GM12874 (cell line): ENCODE measurements at regions not wholly inside any gene's neighbourhood (a gene's known extent, or its start where the extent isn't known, plus 50 kb on each side); places are given as distances from the start of the nearest gene placed in this dataset.

Experiments
- TF ChIP-seq, protein P1 (sequence below): IDR thresholded peaks from 2 replicates; pipeline ENCODE4 v1.5.1; 2011; ENCODE audit warnings: low read depth, mild to moderate bottlenecking, control low read depth, low read length, moderate library complexity; ENCODE audit not compliant: insufficient read depth

DNA sequence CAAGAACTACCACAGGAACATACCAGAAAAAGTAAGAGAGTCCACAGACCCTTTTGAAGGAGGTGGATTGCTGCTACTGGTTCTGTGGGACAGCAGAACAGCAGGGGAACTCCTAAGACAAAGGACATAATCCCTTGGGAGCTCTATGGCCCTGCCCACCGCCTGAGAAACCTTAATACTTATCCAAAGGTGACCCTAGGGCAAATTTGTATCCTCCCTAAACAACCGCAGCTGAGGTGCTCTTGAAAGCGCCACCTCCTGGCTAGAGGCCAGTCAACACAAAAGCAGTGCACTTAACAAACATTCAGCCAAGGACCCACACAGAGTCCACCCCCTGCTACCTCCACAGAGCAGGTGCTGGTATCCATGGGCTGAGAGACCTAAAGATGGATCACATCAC lies 136.8 kb downstream of the ADAM29 start:
- TF ChIP-seq, protein P1, sequence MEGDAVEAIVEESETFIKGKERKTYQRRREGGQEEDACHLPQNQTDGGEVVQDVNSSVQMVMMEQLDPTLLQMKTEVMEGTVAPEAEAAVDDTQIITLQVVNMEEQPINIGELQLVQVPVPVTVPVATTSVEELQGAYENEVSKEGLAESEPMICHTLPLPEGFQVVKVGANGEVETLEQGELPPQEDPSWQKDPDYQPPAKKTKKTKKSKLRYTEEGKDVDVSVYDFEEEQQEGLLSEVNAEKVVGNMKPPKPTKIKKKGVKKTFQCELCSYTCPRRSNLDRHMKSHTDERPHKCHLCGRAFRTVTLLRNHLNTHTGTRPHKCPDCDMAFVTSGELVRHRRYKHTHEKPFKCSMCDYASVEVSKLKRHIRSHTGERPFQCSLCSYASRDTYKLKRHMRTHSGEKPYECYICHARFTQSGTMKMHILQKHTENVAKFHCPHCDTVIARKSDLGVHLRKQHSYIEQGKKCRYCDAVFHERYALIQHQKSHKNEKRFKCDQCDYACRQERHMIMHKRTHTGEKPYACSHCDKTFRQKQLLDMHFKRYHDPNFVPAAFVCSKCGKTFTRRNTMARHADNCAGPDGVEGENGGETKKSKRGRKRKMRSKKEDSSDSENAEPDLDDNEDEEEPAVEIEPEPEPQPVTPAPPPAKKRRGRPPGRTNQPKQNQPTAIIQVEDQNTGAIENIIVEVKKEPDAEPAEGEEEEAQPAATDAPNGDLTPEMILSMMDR = no peak; the same call in 1 of the 2 replicates

GRCh38 chr4:175062183-175062592 lies 144.0 kb downstream of the ADAM29 start:
- TF ChIP-seq, protein P1 = no peak

GRCh38 chr4:175065228-175065627 lies 147.1 kb downstream of the ADAM29 start:
- TF ChIP-seq, protein P1 = no peak

GRCh38 chr4:175066923-175067627 lies 148.9 kb downstream of the ADAM29 start:
- TF ChIP-seq, protein P1 = no peak

GRCh38 chr4:175068266-175068665 lies 150.1 kb downstream of the ADAM29 start:
- TF ChIP-seq, protein P1 = no peak

- TF ChIP-seq, protein P1 = no peak
Observed at GRCh38 chr4:175070444-175070843, 152.3 kb downstream of the ADAM29 start.

DNA sequence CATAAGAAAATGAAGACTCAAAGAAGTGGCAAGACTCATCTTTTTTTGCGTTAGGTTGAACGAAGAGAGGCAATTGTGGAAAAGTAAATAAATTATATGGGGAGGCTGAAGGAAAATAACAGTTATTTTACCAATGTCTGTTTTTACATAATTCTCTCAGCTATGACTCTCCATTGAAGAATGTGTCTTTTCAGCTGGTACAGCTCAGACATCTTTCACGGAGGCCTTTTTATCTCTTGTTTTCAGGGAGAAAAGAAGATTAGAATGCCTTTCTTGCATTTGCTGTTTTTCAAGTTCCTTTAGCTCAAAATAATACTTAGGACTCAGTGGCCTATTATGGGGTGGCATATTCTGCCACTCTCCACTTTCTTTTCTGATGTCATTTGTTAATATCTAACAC lies 153.0 kb downstream of the ADAM29 start:
- TF ChIP-seq, protein P1 = no peak
